H1 (cell line): ENCODE measurements at regions not wholly inside any gene's neighbourhood (a gene's known extent, or its start where the extent isn't known, plus 50 kb on each side); places are given as distances from the start of the nearest gene placed in this dataset.

Source experiments
- CREB1 ChIP-seq: IDR thresholded peaks from 2 replicates; pipeline ENCODE4 v1.6.1; 2012; ENCODE audit warnings: inconsistent platforms

DNA sequence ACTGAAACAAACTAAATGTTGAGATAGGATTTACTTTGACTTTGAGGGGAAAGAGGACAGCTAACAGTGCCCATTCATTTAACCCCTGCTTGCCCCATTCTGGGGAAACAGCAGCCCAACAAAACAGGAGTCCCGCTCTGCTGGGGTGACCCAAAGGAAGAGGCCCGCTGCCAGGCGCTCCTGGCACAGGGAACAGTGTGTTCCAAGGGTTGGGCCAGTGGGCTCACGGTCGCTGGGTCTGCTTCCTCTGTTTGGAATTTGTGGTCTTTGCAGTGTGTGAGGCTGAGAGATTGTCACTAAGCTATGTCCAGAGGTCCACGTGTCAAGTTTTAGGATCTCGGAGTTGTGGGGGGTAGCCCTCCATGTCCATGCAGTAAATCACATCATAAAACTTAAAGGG lies 250.4 kb upstream of the C2CD4B start (continued):
- TF ChIP-seq CREB1, result no peak
